DND-41 (cell line): ENCODE measurements at regions not wholly inside any gene's neighbourhood (a gene's known extent, or its start where the extent isn't known, plus 50 kb on each side); places are given as distances from the start of the nearest gene placed in this dataset.

Experiments
- ATAC-seq: fragments of 200-7000 bp; cut with Tn5 transposase; 3 replicates; pipeline ENCODE4 v1.9.1; 2021; ENCODE audit warnings: low read depth; ENCODE audit not compliant: insufficient read depth
- DNase-seq: peaks from one replicate; pipeline ENCODE4 v3.0.0-alpha.2; 2020
- H2AFZ ChIP-seq: 2 replicates; pipeline ENCODE4 v1.6.0; 2012; ENCODE audit warnings: low read depth, low read length
- H3K27ac ChIP-seq: 2 replicates; pipeline ENCODE4 v1.5.1; 2012; ENCODE audit warnings: low read length, inconsistent platforms
- H3K27me3 ChIP-seq: fragments of 200-600 bp; sonication (generic); 2 replicates; pipeline ENCODE4 v1.6.0; 2012; ENCODE audit warnings: low read length, mild to moderate bottlenecking, inconsistent platforms; ENCODE audit not compliant: insufficient read depth, poor library complexity
- H3K36me3 ChIP-seq: 2 replicates; pipeline ENCODE4 v1.5.1; 2012; ENCODE audit warnings: low read length, inconsistent platforms; ENCODE audit not compliant: insufficient read depth
- H3K4me1 ChIP-seq: 2 replicates; pipeline ENCODE4 v1.5.1; 2012; ENCODE audit warnings: mild to moderate bottlenecking, low read length; ENCODE audit not compliant: insufficient read depth
- H3K4me2 ChIP-seq: 2 replicates; pipeline ENCODE4 v1.6.0; 2012; ENCODE audit warnings: mild to moderate bottlenecking, moderate library complexity, low read length, inconsistent platforms; ENCODE audit not compliant: insufficient read depth
- H3K4me3 ChIP-seq, 2 experiments: fragments of 200-600 bp in 1 of 2; shearing (Covaris generic) in 1 of 2; 2 replicates each; pipeline ENCODE4 v1.5.1; 2012 to 2016; ENCODE audit warnings: inconsistent platforms in 2 of 2, low read length in 2 of 2, mild to moderate bottlenecking in 2 of 2, low read depth in 1 of 2, moderate library complexity in 1 of 2
- H3K79me2 ChIP-seq: 2 replicates; pipeline ENCODE4 v1.6.0; 2012; ENCODE audit warnings: low read length, inconsistent platforms; ENCODE audit not compliant: insufficient read depth
- H3K9ac ChIP-seq: 2 replicates; pipeline ENCODE4 v1.6.0; 2012; ENCODE audit warnings: low read depth, mild to moderate bottlenecking, inconsistent platforms, low read length, moderate library complexity
- H3K9me3 ChIP-seq: 2 replicates; pipeline ENCODE4 v1.5.1; 2012; ENCODE audit warnings: low read length, moderate library complexity, mild to moderate bottlenecking, inconsistent platforms; ENCODE audit not compliant: insufficient read depth, severe bottlenecking
- H4K20me1 ChIP-seq: 2 replicates; pipeline ENCODE4 v1.6.0; 2012; ENCODE audit warnings: low read length; ENCODE audit not compliant: insufficient read depth
- CTCF ChIP-seq: IDR thresholded peaks from 2 replicates; pipeline ENCODE4 v1.5.1; 2012; ENCODE audit warnings: borderline replicate concordance, low read length, moderate library complexity, mild to moderate bottlenecking; ENCODE audit not compliant: poor library complexity, severe bottlenecking; ENCODE audit errors: extremely low read depth
- EZH2 ChIP-seq: IDR thresholded peaks from 3 replicates; pipeline ENCODE4 v1.6.1; 2012; ENCODE audit warnings: borderline replicate concordance, low read depth, mild to moderate bottlenecking, moderate library complexity, low read length, inconsistent platforms; ENCODE audit not compliant: severe bottlenecking

GRCh38 chr16:62597875-62598274 lies 561.6 kb upstream of the CDH8 start:
- Histone ChIP-seq H3K4me3 (no peak overlapping the region), H2AFZ (no peak overlapping the region), H3K4me2 (no peak overlapping the region)

GRCh38 chr16:62596584-62596983 lies 560.3 kb upstream of the CDH8 start:
- Histone ChIP-seq H3K27ac (no peak overlapping the region), H3K27me3 (no peaks in the 10 kb centered on the region), H3K9ac (no peak overlapping the region), H3K36me3 (no peaks in the 10 kb centered on the region), H3K4me3 (no peak overlapping the region), H3K4me1 (no peaks in the 10 kb centered on the region), H3K79me2 (no peaks in the 10 kb centered on the region), H2AFZ (no peak overlapping the region), H3K4me2 (no peak overlapping the region), H3K9me3 (no peaks in the 10 kb centered on the region), H4K20me1 (no peaks in the 10 kb centered on the region)
- TF ChIP-seq EZH2 (no peak), CTCF (no peak)
- ATAC-seq (no peak), DNase-seq (no peak)

More at GRCh38 chr16:62597875-62598274, 561.6 kb upstream of the CDH8 start:
- DNase-seq (no peak), ATAC-seq (no peak)
- H3K4me1 ChIP-seq = no peaks in the 10 kb centered on the region
- no peaks in the 10 kb centered on the region for H3K36me3 ChIP-seq
- no peaks in the 10 kb centered on the region for H3K79me2 ChIP-seq
- TF ChIP-seq EZH2 = no peak
- no peak for TF ChIP-seq CTCF
- no peaks in the 10 kb centered on the region for H4K20me1 ChIP-seq
- no peak overlapping the region for H3K27ac ChIP-seq
- H3K9me3 ChIP-seq = no peaks in the 10 kb centered on the region
- no peak overlapping the region for H3K9ac ChIP-seq
- H3K27me3 ChIP-seq = no peaks in the 10 kb centered on the region

GRCh38 chr16:62596125-62596524 lies 559.9 kb upstream of the CDH8 start:
- Histone ChIP-seq H3K4me2 (no peak overlapping the region), H3K36me3 (no peaks in the 10 kb centered on the region), H4K20me1 (no peaks in the 10 kb centered on the region), H3K4me3 (no peak overlapping the region), H2AFZ (no peak overlapping the region), H3K27me3 (no peaks in the 10 kb centered on the region), H3K9me3 (no peaks in the 10 kb centered on the region), H3K79me2 (no peaks in the 10 kb centered on the region), H3K4me1 (no peaks in the 10 kb centered on the region), H3K9ac (no peak overlapping the region), H3K27ac (no peak overlapping the region)
- ATAC-seq (no peak), DNase-seq (no peak)
- TF ChIP-seq EZH2 (no peak), CTCF (no peak)

- H3K79me2 ChIP-seq = no peaks in the 10 kb centered on the region
- H3K36me3 ChIP-seq = no peaks in the 10 kb centered on the region
- no peaks in the 10 kb centered on the region for H3K4me1 ChIP-seq
- no peak for ATAC-seq
- H3K27ac ChIP-seq = no peak overlapping the region
- H3K4me2 ChIP-seq = no peak overlapping the region
- H2AFZ ChIP-seq = no peak overlapping the region
- H4K20me1 ChIP-seq = no peaks in the 10 kb centered on the region
- DNase-seq = no peak
- H3K9me3 ChIP-seq = no peaks in the 10 kb centered on the region
- H3K4me3 ChIP-seq = no peak overlapping the region
- H3K27me3 ChIP-seq = no peaks in the 10 kb centered on the region
- TF ChIP-seq CTCF (no peak), EZH2 (no peak)
- no peak overlapping the region for H3K9ac ChIP-seq
These were observed 550.1 kb upstream of the CDH8 start for GRCh38 chr16:62586128-62586862.
